T-helper 1 cell treated with Interleukin-12 subunit alpha and Interleukin-12 subunit beta and Interleukin-4 antibody, amounts not matched to agents 30 ng/mL and 1 ng/mL, for 36 hours (primary cell): ENCODE measurements at regions not wholly inside any gene's neighbourhood (a gene's known extent, or its start where the extent isn't known, plus 50 kb on each side); places are given as distances from the start of the nearest gene placed in this dataset.

ENCODE experiments used
- intact Hi-C: fragments of 100-400 bp; cut with micrococcal nuclease; formaldehyde crosslinking; loops from one replicate; pipeline ENCODE4 v1.15.1; 2024

DNA sequence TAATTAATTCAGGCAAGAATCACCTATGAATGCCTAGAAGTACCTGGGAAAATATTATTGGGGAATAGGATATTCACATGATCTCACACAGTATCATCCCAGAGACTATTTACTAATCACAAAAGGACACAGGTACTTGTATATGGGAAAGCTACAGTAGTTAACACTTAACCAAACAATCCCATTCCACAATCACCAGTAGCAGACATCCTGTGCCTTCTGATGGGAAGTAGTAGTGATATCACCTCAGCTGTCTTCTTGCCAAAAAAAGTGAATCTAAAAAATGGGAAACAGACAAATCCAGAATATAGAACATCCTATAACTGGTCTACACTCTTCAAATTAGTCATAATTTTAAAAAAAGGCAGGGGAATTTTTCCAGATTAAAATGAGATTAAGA lies 75.6 kb upstream of the CCDC150 start:
- intact Hi-C loops: no loop called here

DNA sequence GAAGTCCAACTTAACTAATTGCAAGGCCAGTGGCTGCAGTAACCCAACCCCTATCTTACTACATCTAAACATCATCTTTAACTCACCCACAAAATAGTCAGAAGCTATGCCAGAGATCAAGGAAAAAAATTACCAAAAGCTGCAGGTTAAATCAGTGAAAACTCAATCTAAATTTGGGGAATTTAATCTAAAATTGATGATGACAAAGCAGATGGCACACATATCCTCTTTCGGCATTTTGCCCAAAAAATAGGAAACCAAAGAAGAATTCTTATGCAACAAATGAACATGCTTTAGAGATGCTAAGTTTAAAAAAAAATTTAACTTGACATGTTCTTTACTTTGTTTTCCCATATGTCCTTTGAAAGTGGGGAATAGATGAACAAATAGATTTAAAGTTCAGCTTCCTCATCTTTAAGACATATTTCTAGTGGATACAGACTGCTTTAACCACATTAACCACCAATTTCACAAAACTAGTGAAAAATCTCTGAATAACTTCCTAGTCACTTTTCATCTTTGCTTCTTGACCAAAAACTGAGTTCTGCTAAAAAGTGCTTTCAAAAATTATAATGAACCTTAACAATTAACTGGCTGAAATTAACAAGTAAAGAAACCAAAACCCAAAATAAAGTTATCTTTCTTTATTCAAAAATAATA lies 74.3 kb upstream of the CCDC150 start:
- intact Hi-C loops: no loop called here

DNA sequence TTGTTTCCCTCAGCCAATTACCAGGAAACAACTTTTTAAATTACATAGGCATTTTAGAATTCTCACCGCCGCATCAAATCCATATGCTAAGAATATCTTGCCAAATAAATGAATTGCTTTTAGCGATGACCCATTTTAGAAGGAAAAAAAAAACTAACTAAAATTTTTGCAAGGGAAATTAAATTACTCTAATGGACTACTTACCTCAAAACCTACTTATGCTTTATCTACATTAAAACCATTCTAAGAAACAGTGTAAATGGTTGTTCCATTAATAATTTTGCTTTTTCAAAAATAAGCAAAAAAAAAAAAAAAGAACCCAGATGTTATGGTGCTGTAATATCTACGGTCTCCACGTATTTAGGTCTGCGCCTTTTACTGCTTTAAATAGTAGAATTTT lies 73.5 kb upstream of the CCDC150 start:
- intact Hi-C loops: no loop called here

DNA sequence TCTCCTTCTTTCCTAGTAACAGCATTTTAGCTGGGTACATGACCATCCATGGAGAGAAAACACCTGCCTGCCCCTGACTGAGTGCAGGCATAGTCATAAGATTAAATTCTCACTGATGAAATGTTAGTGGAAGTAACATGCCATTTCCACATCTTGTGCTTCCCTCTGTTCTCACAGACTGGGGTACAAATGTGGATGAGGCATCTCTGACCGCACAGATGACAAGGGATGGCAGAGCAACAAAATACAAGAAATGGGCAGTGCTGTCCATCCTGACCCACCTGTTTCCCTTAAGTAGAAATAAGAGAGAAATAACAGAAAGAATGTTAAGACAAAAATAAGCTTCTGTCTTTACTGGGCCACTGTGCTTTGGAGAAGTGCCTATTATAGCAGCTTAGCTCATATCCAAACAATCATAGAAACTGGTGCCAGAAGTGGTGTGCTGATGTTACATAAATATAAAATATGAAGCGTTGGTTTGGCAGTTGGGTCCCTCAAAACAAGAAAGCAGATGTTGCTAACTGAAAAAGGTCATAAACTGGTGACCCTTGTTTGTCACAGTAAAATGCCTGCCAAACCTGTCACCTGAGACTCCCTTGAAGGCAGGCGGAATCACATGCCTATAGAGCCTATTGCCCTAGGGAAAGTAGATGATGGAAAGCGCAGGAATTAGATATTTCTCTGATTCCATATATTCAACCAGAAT lies 72.4 kb upstream of the CCDC150 start:
- intact Hi-C loops: no loop called here

DNA sequence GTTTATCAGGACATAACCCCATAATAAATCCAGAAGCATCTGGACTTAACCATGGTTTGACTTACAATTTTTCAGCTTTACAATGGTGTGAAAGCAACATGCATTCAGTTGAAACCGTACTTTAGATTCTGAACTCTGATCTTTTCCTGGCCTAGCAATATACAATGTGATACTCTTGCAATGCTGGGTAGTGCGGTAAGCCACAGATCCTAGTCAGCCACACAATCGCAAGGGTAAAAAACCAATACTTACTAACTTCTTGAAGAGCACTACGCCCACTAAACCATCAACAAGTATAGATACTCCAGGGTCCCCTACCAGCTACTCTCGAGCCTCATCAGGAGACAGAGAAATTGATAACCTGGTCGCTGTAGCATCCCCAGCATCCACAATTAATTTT lies 71.0 kb upstream of the CCDC150 start:
- intact Hi-C loops: no loop called here

DNA sequence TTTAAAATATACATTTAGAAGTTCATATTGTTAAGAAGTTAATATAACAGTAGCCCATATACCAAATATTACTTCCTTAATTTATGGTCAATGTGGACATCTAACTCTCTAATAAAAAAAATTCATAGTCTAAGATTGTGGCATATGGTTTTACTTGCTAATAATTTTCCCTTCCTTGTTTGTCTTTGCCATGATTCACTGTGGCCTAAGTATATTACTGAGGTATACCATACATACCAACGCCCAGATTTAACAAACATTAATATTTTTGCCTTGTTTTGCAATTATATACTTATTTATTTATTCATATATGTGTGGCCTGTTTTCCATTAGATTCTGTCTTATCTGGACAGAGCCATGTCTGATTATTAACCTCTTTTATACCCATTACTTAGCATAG lies 54.6 kb upstream of the CCDC150 start:
- intact Hi-C loops: no loop called here

DNA sequence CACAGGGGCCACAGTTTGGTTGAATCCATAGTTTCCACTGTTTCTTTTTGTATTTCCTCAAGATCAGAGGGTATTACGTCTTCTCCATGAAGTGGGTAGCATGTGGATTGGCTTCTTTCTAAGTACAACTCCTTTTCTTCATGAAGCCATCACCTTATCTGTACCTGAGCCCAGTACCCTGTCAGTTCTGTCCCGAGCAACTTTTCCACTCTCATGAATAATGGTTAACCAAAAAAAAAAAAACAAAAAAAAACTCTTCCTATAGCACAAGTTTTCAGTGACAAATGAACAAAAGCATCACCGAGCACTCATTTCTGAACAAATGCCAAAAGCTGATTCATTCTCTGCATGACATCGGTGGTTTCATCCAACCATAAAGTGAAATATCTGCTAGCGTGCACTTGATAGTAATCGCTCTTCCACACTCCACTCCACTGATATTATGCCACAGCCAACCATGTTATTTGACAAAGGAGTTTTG lies 53.0 kb upstream of the CCDC150 start:
- intact Hi-C loops: no loop called here

DNA sequence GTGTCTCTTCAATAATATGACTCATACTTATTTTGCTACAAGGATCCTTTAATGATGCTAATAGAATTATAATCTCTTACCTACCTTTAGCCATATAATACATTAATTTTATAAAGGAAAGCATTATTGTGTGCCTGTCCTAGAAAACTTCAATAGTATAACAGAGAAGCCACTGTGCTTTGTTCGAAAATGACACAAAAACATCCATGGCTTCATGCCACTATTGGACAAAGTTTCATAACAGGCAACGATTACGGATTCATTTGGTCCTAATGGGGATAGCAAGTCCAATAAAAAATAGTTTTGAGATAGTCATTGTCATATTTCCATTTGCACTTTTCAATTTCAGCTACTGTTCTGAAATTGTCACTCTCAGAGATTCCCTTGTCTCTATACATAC lies 52.5 kb upstream of the CCDC150 start:
- intact Hi-C loops: no loop called here

DNA sequence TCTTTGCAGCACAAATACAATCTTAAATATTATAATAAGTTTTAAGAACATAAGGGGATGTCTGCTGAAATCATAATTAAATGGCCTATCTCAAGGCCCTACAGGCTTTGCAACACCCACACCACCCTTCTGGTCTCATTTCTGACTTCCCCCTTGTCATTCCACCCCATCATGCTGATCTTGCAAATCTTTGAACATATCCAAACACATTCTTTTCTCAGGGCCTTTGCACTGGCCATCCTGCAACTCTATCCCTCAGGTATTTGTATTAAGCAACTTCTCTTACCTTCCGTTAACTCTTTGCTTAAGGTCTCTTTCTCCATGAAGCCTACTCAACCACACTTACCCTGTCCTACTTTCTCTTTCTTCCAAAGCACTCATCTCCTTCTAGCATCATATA lies 51.8 kb upstream of the CCDC150 start:
- intact Hi-C loops: no loop called here

DNA sequence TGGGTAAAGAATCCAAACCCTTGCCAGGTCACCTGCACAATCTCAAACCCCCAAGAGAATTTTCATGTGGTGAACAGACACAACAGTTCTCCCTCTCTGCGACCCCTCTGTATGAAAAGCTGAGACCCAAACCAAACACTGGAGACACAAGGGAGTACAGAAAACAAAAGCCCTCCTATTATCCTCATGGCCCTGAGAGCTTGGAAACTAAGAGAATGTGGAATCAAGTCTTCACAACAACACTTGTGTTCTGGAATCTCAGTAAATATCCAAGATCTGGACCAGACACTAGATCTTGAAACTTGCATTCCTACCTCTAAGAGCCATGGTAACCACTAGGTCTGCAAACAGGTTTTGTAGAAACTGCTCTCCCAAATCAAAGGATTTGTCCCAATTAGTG lies 50.1 kb upstream of the CCDC150 start:
- intact Hi-C loops: no loop called here
